Keratinocyte (primary cell): ENCODE measurements at regions not wholly inside any gene's neighbourhood (a gene's known extent, or its start where the extent isn't known, plus 50 kb on each side); places are given as distances from the start of the nearest gene placed in this dataset.

Source experiments
- DNase-seq: peaks from one replicate; pipeline ENCODE4 v3.0.0-alpha.2; 2011; ENCODE audit warnings: low read depth, missing footprints, low spot score
- FAIRE-seq: peaks from 2 replicates; lab custom pipeline; 2011; peaks lifted over from hg19 to GRCh38; lab: Jason Lieb, UNC
- H2AFZ ChIP-seq: 2 replicates; pipeline ENCODE4 v1.6.0; 2012; ENCODE audit warnings: low read length, control low read depth, inconsistent platforms; ENCODE audit not compliant: control insufficient read depth
- H3K27ac ChIP-seq: 2 replicates; pipeline ENCODE4 v1.5.1; 2011; ENCODE audit warnings: low read length; ENCODE audit not compliant: control insufficient read depth, insufficient read depth
- H3K27me3 ChIP-seq: 3 replicates; pipeline ENCODE4 v1.6.0; 2011; ENCODE audit warnings: low read length; ENCODE audit not compliant: control insufficient read depth, insufficient read depth; ENCODE audit errors: extremely low read depth
- H3K36me3 ChIP-seq, 2 experiments: 2 replicates in 1 of 2; 3 replicates in 1 of 2; pipeline ENCODE4 v1.5.1; 2011; ENCODE audit warnings: low read length in 2 of 2, mild to moderate bottlenecking in 1 of 2; ENCODE audit not compliant: control insufficient read depth in 2 of 2, insufficient read depth in 2 of 2; ENCODE audit errors: extremely low read depth in 1 of 2
- H3K4me1 ChIP-seq: 3 replicates; pipeline ENCODE4 v1.5.1; 2011; ENCODE audit warnings: low read length; ENCODE audit not compliant: control insufficient read depth, insufficient read depth; ENCODE audit errors: extremely low read depth
- H3K4me2 ChIP-seq: 3 replicates; pipeline ENCODE4 v1.6.0; 2011; ENCODE audit warnings: low read depth, low read length; ENCODE audit not compliant: control insufficient read depth, insufficient read depth; ENCODE audit errors: extremely low read depth
- H3K4me3 ChIP-seq, 3 experiments: fragments of 200-600 bp in 1 of 3; sonication (generic) in 1 of 3; 2 replicates in 2 of 3; 3 replicates in 1 of 3; pipeline ENCODE4 v1.5.1; 2011 to 2016; ENCODE audit warnings: low read length in 3 of 3, mild to moderate bottlenecking in 3 of 3, control low read depth in 2 of 3, inconsistent platforms in 1 of 3, low read depth in 1 of 3, mixed read lengths in 1 of 3, mixed run types in 1 of 3, moderate library complexity in 1 of 3; ENCODE audit not compliant: control insufficient read depth in 2 of 3, insufficient read depth in 2 of 3; ENCODE audit errors: extremely low read depth in 1 of 3
- H3K79me2 ChIP-seq: 2 replicates; pipeline ENCODE4 v1.6.0; 2012; ENCODE audit warnings: low read length; ENCODE audit not compliant: control insufficient read depth, insufficient read depth
- H3K9ac ChIP-seq: 3 replicates; pipeline ENCODE4 v1.6.0; 2011; ENCODE audit warnings: low read length; ENCODE audit not compliant: control insufficient read depth, insufficient read depth; ENCODE audit errors: extremely low read depth
- H3K9me1 ChIP-seq: 3 replicates; pipeline ENCODE4 v1.6.0; 2011; ENCODE audit warnings: low read length; ENCODE audit not compliant: control insufficient read depth, insufficient read depth; ENCODE audit errors: extremely low read depth
- H3K9me3 ChIP-seq: 2 replicates; pipeline ENCODE4 v1.5.1; 2012; ENCODE audit warnings: low read depth, low read length; ENCODE audit not compliant: control insufficient read depth
- H4K20me1 ChIP-seq: 3 replicates; pipeline ENCODE4 v1.6.0; 2011; ENCODE audit warnings: low read length; ENCODE audit not compliant: control insufficient read depth, insufficient read depth; ENCODE audit errors: extremely low read depth
- CTCF ChIP-seq, 3 experiments: IDR thresholded peaks in 1 of 3; conservative IDR thresholded peaks in 1 of 3; optimal IDR thresholded peaks in 1 of 3; 2 replicates in 2 of 3; 3 replicates in 1 of 3; pipeline versions ENCODE3 to v1.5.1; 2011; ENCODE audit warnings: low read length in 3 of 3, mild to moderate bottlenecking in 3 of 3, moderate library complexity in 2 of 3, control low read depth in 1 of 3, inconsistent platforms in 1 of 3; ENCODE audit not compliant: insufficient read depth in 2 of 3; ENCODE audit errors: extremely low read depth in 1 of 3
- EZH2 ChIP-seq: IDR thresholded peaks from one replicate; pipeline ENCODE4 v1.6.1; 2012; ENCODE audit warnings: inconsistent platforms, mild to moderate bottlenecking, low read length, moderate library complexity
- dilution Hi-C: fragments of 300-500 bp; cut with MboI; formaldehyde crosslinking; loops from one replicate; pipeline ENCODE4 v1.7.0; 2020; ENCODE audit warnings: low sequenced_read_pairs; ENCODE audit not compliant: extremely low pct_ligation_motif_present

DNA sequence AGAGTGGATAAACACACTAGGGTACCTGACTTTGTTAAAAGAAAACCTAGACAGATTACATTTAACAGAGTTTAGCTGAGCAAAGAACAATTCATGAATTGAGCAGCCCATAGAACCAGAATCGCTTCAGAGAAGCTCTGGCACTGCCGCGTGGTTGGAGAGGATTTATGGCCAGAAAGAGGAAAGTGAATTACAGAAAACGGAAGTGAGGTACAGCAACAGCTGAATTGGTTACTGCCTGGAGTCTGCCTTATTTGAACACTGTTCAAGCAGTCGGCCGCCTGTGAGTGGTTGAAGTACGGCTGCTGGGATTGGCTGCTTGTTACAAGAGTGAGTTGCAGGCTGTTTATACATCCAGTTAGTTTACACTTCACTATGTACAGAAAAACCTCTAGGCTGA, 253.8 kb upstream of the CDYL start:
- H3K27ac ChIP-seq = no peak overlapping the region
- H3K79me2 ChIP-seq = no peaks in the 10 kb centered on the region
- H3K9me1 ChIP-seq = no peaks in the 10 kb centered on the region
- H3K4me1 ChIP-seq = no peaks in the 10 kb centered on the region
- H2AFZ ChIP-seq = no peak overlapping the region
- H3K9ac ChIP-seq = no peak overlapping the region
- dilution Hi-C loops = no loop called here
- no peak overlapping the region for H3K4me3 ChIP-seq
- H4K20me1 ChIP-seq = no peaks in the 10 kb centered on the region
- no peaks in the 10 kb centered on the region for H3K9me3 ChIP-seq
- no peak for FAIRE-seq
- no peak for DNase-seq
- H3K4me2 ChIP-seq = no peak overlapping the region
- H3K36me3 ChIP-seq = no peaks in the 10 kb centered on the region
- no peak for TF ChIP-seq CTCF (optimal IDR thresholded peaks at IDR 0.05 in 1 of 3, IDR thresholded peaks at IDR 0.05 in 1 of 3, conservative IDR thresholded peaks at IDR 0.05 in 1 of 3; ENCODE audit: extremely low read depth in 1 of 3, insufficient read depth in 2 of 3, low read length in 3 of 3)
- no peak for TF ChIP-seq EZH2
- H3K27me3 ChIP-seq = no peaks in the 10 kb centered on the region

DNA sequence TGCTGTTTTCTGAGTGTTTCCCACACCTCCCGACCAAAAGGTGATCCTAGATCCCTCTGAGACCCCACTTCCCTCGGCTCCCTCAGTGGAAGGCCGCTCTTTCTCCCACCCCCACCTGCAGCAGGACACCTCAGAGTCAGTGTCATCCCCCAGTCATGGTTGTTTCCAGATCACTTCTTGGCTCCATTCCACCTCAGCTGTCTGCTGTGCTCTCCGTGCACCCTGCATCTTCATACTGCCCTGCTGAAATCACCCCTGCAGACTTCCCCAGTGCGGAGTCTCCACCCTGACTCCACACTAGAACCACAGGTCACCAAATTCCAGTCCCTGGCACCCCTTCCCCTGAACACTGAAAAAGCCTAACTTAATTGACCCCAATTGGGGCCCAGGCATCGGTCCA, 255.1 kb upstream of the CDYL start:
- Histone ChIP-seq H3K36me3 (no peaks in the 10 kb centered on the region), H3K4me1 (no peaks in the 10 kb centered on the region), H3K27ac (no peak overlapping the region), H3K9me3 (no peaks in the 10 kb centered on the region), H2AFZ (no peak overlapping the region), H3K9ac (no peak overlapping the region), H3K9me1 (no peaks in the 10 kb centered on the region), H3K27me3 (no peaks in the 10 kb centered on the region), H3K79me2 (no peaks in the 10 kb centered on the region), H3K4me2 (no peak overlapping the region), H4K20me1 (no peaks in the 10 kb centered on the region), H3K4me3 (no peak overlapping the region)
- DNase-seq = no peak
- TF ChIP-seq CTCF (optimal IDR thresholded peaks at IDR 0.05 in 1 of 3, IDR thresholded peaks at IDR 0.05 in 1 of 3, conservative IDR thresholded peaks at IDR 0.05 in 1 of 3; ENCODE audit: extremely low read depth in 1 of 3, insufficient read depth in 2 of 3, low read length in 3 of 3) = no peak
- TF ChIP-seq EZH2 = no peak
- FAIRE-seq = no peak
- dilution Hi-C loops = no loop called here
